H1 (cell line): ENCODE measurements at regions not wholly inside any gene's neighbourhood (a gene's known extent, or its start where the extent isn't known, plus 50 kb on each side); places are given as distances from the start of the nearest gene placed in this dataset.

Source experiments
- CTCF ChIA-PET: fragments of 300-600 bp; sonication (Branson Sonifier 250); formaldehyde crosslinking; loops from one replicate; lab custom pipeline; 2021; ENCODE audit not compliant: partially characterized antibody; lab: Charles Lee
- POLR2A ChIA-PET: fragments of 300-600 bp; sonication (Branson Sonifier 250); formaldehyde crosslinking; loops from one replicate; lab custom pipeline; 2021; ENCODE audit warnings: inconsistent platforms; ENCODE audit not compliant: partially characterized antibody; lab: Charles Lee
- DNase-seq, 2 experiments: peaks; one replicate each; pipeline versions ENCODE4 v3.0.0 to v3.0.0-alpha.2; 2010 to 2022; ENCODE audit warnings: low spot score in 2 of 2, low read depth in 1 of 2, mixed read lengths in 1 of 2
- FAIRE-seq: peaks from 2 replicates; lab custom pipeline; 2011; peaks lifted over from hg19 to GRCh38; lab: Jason Lieb, UNC
- H2AFZ ChIP-seq: 2 replicates; pipeline ENCODE4 v1.8.1; 2012; ENCODE audit warnings: low read length, inconsistent platforms
- H2AK5ac ChIP-seq: 2 replicates; pipeline ENCODE4 v1.6.1; 2013; ENCODE audit warnings: low read depth, low read length
- H2BK120ac ChIP-seq: replicated peaks from 2 replicates; pipeline ENCODE3; 2013; ENCODE audit warnings: low read depth, low read length, inconsistent platforms
- H2BK12ac ChIP-seq: 2 replicates; pipeline ENCODE4 v1.6.1; 2013; ENCODE audit warnings: low read depth, low read length
- H2BK15ac ChIP-seq: 2 replicates; pipeline ENCODE4 v1.6.1; 2013; ENCODE audit warnings: low read length
- H2BK20ac ChIP-seq: 2 replicates; pipeline ENCODE4 v1.6.1; 2013; ENCODE audit warnings: low read length
- H2BK5ac ChIP-seq: 2 replicates; pipeline ENCODE4 v1.6.1; 2013; ENCODE audit warnings: low read depth, low read length
- H3K14ac ChIP-seq: 2 replicates; pipeline ENCODE4 v1.6.1; 2013; ENCODE audit warnings: inconsistent platforms; ENCODE audit not compliant: insufficient read length
- H3K18ac ChIP-seq: 2 replicates; pipeline ENCODE4 v1.6.1; 2013; ENCODE audit warnings: low read length; ENCODE audit errors: extremely low read depth
- H3K23ac ChIP-seq: 2 replicates; pipeline ENCODE4 v1.6.1; 2013; ENCODE audit warnings: inconsistent platforms; ENCODE audit not compliant: insufficient read length
- H3K23me2 ChIP-seq: 2 replicates; pipeline ENCODE4 v1.6.1; 2013; ENCODE audit warnings: low read depth, low read length
- H3K27ac ChIP-seq: 2 replicates; pipeline ENCODE4 v1.6.1; 2011; ENCODE audit warnings: low read depth, low read length, inconsistent platforms
- H3K27me3 ChIP-seq, 4 experiments: replicated peaks in 1 of 4; 1 replicate in 1 of 4; 2 replicates in 3 of 4; pipeline versions ENCODE4 v1.6.1 to v1.8.1; 2011 to 2013; ENCODE audit warnings: low read length in 3 of 4, mild to moderate bottlenecking in 3 of 4, inconsistent platforms in 2 of 4, mixed read lengths in 2 of 4, moderate library complexity in 1 of 4; ENCODE audit not compliant: control insufficient read depth in 3 of 4, insufficient read depth in 3 of 4; ENCODE audit errors: extremely low read depth in 1 of 4
- H3K36me3 ChIP-seq, 4 experiments: 2 replicates each; pipeline versions ENCODE4 v1.6.1 to v1.8.1; 2011 to 2013; ENCODE audit warnings: mild to moderate bottlenecking in 4 of 4, low read length in 3 of 4, moderate library complexity in 2 of 4, control low read depth in 1 of 4, inconsistent platforms in 1 of 4; ENCODE audit not compliant: insufficient read depth in 4 of 4, control insufficient read depth in 2 of 4
- H3K4ac ChIP-seq: replicated peaks from 2 replicates; pipeline ENCODE3; 2013; ENCODE audit warnings: low read length, low read depth, mixed read lengths, inconsistent platforms; ENCODE audit not compliant: insufficient read length
- H3K4me1 ChIP-seq, 4 experiments: replicated peaks in 1 of 4; 1 replicate in 1 of 4; 2 replicates in 3 of 4; pipeline versions ENCODE4 v1.6.1 to v1.8.1; 2011 to 2013; ENCODE audit warnings: low read length in 3 of 4, inconsistent platforms in 2 of 4, mixed read lengths in 1 of 4; ENCODE audit not compliant: insufficient read depth in 4 of 4, control insufficient read depth in 3 of 4
- H3K4me2 ChIP-seq, 2 experiments: 2 replicates each; pipeline versions ENCODE4 v1.6.1 to v1.8.1; 2011 to 2013; ENCODE audit warnings: low read depth in 2 of 2, low read length in 2 of 2, control low read depth in 1 of 2, inconsistent platforms in 1 of 2, mild to moderate bottlenecking in 1 of 2; ENCODE audit not compliant: insufficient read depth in 1 of 2
- H3K4me3 ChIP-seq, 4 experiments: fragments of 200-600, 300-600 bp in 1 of 4; sonication (generic), shearing (Covaris generic), sonication (Bioruptor Twin) in 1 of 4; 2 replicates each; pipeline versions ENCODE4 v1.5.1 to v1.8.1; 2011 to 2016; ENCODE audit warnings: low read length in 4 of 4, low read depth in 3 of 4, control low read depth in 2 of 4, inconsistent platforms in 2 of 4, mild to moderate bottlenecking in 2 of 4, mixed read lengths in 1 of 4, moderate library complexity in 1 of 4; ENCODE audit not compliant: insufficient read depth in 2 of 4; ENCODE audit errors: extremely low read depth in 1 of 4
- H3K56ac ChIP-seq: replicated peaks from 2 replicates; pipeline ENCODE3; 2013; ENCODE audit warnings: low read depth, mild to moderate bottlenecking, mixed read lengths, low read length, inconsistent platforms; ENCODE audit not compliant: insufficient read length
- H3K79me1 ChIP-seq: 2 replicates; pipeline ENCODE4 v1.6.1; 2013; ENCODE audit warnings: low read depth, low read length, control low read depth
- H3K79me2 ChIP-seq, 2 experiments: 2 replicates each; pipeline versions ENCODE4 v1.6.1 to v1.8.1; 2012 to 2013; ENCODE audit warnings: low read length in 2 of 2, mild to moderate bottlenecking in 2 of 2, inconsistent platforms in 1 of 2; ENCODE audit not compliant: insufficient read depth in 2 of 2, control insufficient read depth in 1 of 2
- H3K9ac ChIP-seq, 4 experiments: replicated peaks in 1 of 4; 1 replicate in 1 of 4; 2 replicates in 3 of 4; pipeline versions ENCODE4 v1.6.1 to v1.8.1; 2011 to 2013; ENCODE audit warnings: low read depth in 3 of 4, low read length in 3 of 4, control low read depth in 2 of 4, mild to moderate bottlenecking in 2 of 4, moderate library complexity in 2 of 4, inconsistent platforms in 1 of 4; ENCODE audit errors: extremely low read depth in 1 of 4
- H3K9me3 ChIP-seq, 2 experiments: 2 replicates each; pipeline versions ENCODE4 v1.6.1 to v1.8.1; 2012 to 2013; ENCODE audit warnings: mild to moderate bottlenecking in 2 of 2, moderate library complexity in 2 of 2, control low read depth in 1 of 2, inconsistent platforms in 1 of 2, low read depth in 1 of 2, low read length in 1 of 2, mixed read lengths in 1 of 2; ENCODE audit not compliant: insufficient read depth in 2 of 2
- H4K20me1 ChIP-seq, 2 experiments: replicated peaks in 1 of 2; 2 replicates each; pipeline versions ENCODE3 to v1.8.1; 2011 to 2013; ENCODE audit warnings: inconsistent platforms in 2 of 2, low read length in 2 of 2, mild to moderate bottlenecking in 1 of 2; ENCODE audit not compliant: insufficient read depth in 2 of 2, control insufficient read depth in 1 of 2
- H4K5ac ChIP-seq: 2 replicates; pipeline ENCODE4 v1.6.1; 2013; ENCODE audit warnings: low read length, low read depth, mixed read lengths, inconsistent platforms; ENCODE audit not compliant: insufficient read length
- H4K8ac ChIP-seq: 2 replicates; pipeline ENCODE4 v1.8.0; 2013; ENCODE audit warnings: mild to moderate bottlenecking, moderate library complexity, low read length, inconsistent platforms; ENCODE audit not compliant: insufficient read depth; ENCODE audit errors: extremely low read depth
- H4K91ac ChIP-seq: replicated peaks from 2 replicates; pipeline ENCODE3; 2013; ENCODE audit warnings: low read length, mixed read lengths, inconsistent platforms; ENCODE audit not compliant: insufficient read length
- ATF2 ChIP-seq: IDR thresholded peaks from 2 replicates; pipeline ENCODE4 v1.6.1; 2012; ENCODE audit warnings: low read length, inconsistent platforms
- ATF3 ChIP-seq: IDR thresholded peaks from 2 replicates; pipeline ENCODE4 v1.6.1; 2011; ENCODE audit warnings: low read depth, mild to moderate bottlenecking, low read length; ENCODE audit not compliant: insufficient read depth
- E2F6 ChIP-seq: IDR thresholded peaks from 2 replicates; pipeline ENCODE4 v1.6.1; 2012; ENCODE audit warnings: inconsistent platforms
- POLR2AphosphoS5 ChIP-seq: IDR thresholded peaks from 2 replicates; pipeline ENCODE4 v1.6.1; 2011; ENCODE audit warnings: low read depth, low read length
- POU5F1 ChIP-seq: IDR thresholded peaks from 2 replicates; pipeline ENCODE4 v1.6.1; 2011; ENCODE audit warnings: low read depth, mild to moderate bottlenecking, low read length, moderate library complexity
- RXRA ChIP-seq: IDR thresholded peaks from 2 replicates; pipeline ENCODE4 v1.6.1; 2011; ENCODE audit warnings: low read depth, mild to moderate bottlenecking, low read length, moderate library complexity; ENCODE audit not compliant: insufficient read depth
- SIX5 ChIP-seq: IDR thresholded peaks from 2 replicates; pipeline ENCODE4 v1.6.1; 2011; ENCODE audit warnings: mild to moderate bottlenecking, low read depth, low read length
- TBP ChIP-seq: IDR thresholded peaks from 2 replicates; pipeline ENCODE4 v1.6.1; 2011; ENCODE audit warnings: low read depth, low read length, improper control_type of control experiment
- TEAD4 ChIP-seq: IDR thresholded peaks from 2 replicates; pipeline ENCODE4 v1.6.1; 2012; ENCODE audit warnings: low read depth, low read length, inconsistent platforms, mixed read lengths
- WGBS, 2 experiments: shearing (Covaris generic) in 1 of 2; methylation state at CpG; one replicate each; pipeline versions ENCODE4 v1.1.6 to v1.1.7; 2013 to 2015; ENCODE audit warnings: low lambda C conversion rate in 2 of 2, mixed read lengths in 2 of 2, inconsistent platforms in 1 of 2, low coverage in 1 of 2, missing lambda C conversion rate in 1 of 2; ENCODE audit not compliant: insufficient replicate concordance in 2 of 2, insufficient coverage in 1 of 2, insufficient read length in 1 of 2; ENCODE audit errors: extremely low coverage in 1 of 2, missing lambda C conversion rate in 1 of 2; 5-methylcytosine and 5-hydroxymethylcytosine counted together

GRCh38 chr6:11298651-11299420 lies 66.4 kb upstream of the NEDD9 start:
- no peak overlapping the region for H3K4me2 ChIP-seq
- peak overlapping the region; percentile 54; the same call in 1 of the 2 replicates for H2BK5ac ChIP-seq
- no peaks in the 10 kb centered on the region for H3K23me2 ChIP-seq
- no peak overlapping the region for H4K5ac ChIP-seq
- H3K23ac ChIP-seq, result no peak overlapping the region
- H3K27ac ChIP-seq, result no peak overlapping the region
- H3K79me1 ChIP-seq, result no peaks in the 10 kb centered on the region
- H3K4me3 ChIP-seq, result no peak overlapping the region
- H2AFZ ChIP-seq, result peak overlapping the region; percentile 95; the same call in 1 of the 2 replicates
- no peak overlapping the region for H2AK5ac ChIP-seq
- ChIA-PET CTCF (interaction anchor here (1.6 kb wide), 1 partner anchor 119 kb away, joined by 3 read pairs; no protein-coding TSS in a partner anchor), POLR2A (no interaction called here)
- no peak for FAIRE-seq
- H2BK120ac ChIP-seq, result no peak overlapping the region
- no peaks in the 10 kb centered on the region for H4K20me1 ChIP-seq
- peak in 1 of 2 experiments; percentile 50 for DNase-seq
- H3K14ac ChIP-seq, result no peak overlapping the region
- no peak overlapping the region for H3K18ac ChIP-seq
- no peak overlapping the region for H2BK15ac ChIP-seq
- no peak overlapping the region for H3K4ac ChIP-seq
- no peak overlapping the region for H4K91ac ChIP-seq
- 0 out of 4 replicates have a peak, but pooled peaks cover 0 to 12% of the 10 kb centered on the region in 2 experiments for H3K9me3 ChIP-seq
- H3K56ac ChIP-seq, result no peak overlapping the region
- H4K8ac ChIP-seq, result no peak overlapping the region
- no peaks in the 10 kb centered on the region; a peak in 1 of 8 replicates for H3K36me3 ChIP-seq
- no peaks in the 10 kb centered on the region for H3K79me2 ChIP-seq
- no peak overlapping the region for H2BK20ac ChIP-seq
- 69% methylated on average over 9 of the region's 9 CpGs; no CpG with 5 or more reads in 1 of the 2 experiments for WGBS, 2 experiments
- H3K27me3 ChIP-seq, result no peaks in the 10 kb centered on the region
- H3K9ac ChIP-seq, result no peak overlapping the region
- H2BK12ac ChIP-seq, result no peak overlapping the region
- peaks cover 0 to 5% (median 0%) of the 10 kb centered on the region in 4 experiments; a peak in 1 of 7 replicates for H3K4me1 ChIP-seq
- TF ChIP-seq POU5F1, result no peak
- TF ChIP-seq SIX5, result no peak
- no peak for TF ChIP-seq POLR2AphosphoS5
- TF ChIP-seq TEAD4, result no peak
- TF ChIP-seq RXRA, result no peak
- TF ChIP-seq E2F6, result no peak
- no peak for TF ChIP-seq ATF3
- TF ChIP-seq TBP, result no peak
- TF ChIP-seq ATF2, result no peak
